A673 (cell line): ENCODE measurements at regions not wholly inside any gene's neighbourhood (a gene's known extent, or its start where the extent isn't known, plus 50 kb on each side); places are given as distances from the start of the nearest gene placed in this dataset.

Experiments
- BruUV-seq: library from RNA; stranded (reverse); fragments of 400-500 nt; replicated peaks from 2 replicates; lab custom pipeline; 2021; lab: Mats Ljungman, UMichigan
- CTCF ChIA-PET: fragments of 300-600 bp; sonication (Branson Sonifier 250); formaldehyde crosslinking; loops from one replicate; lab custom pipeline; 2022; ENCODE audit warnings: antibody characterized with exemption; lab: Charles Lee
- POLR2A ChIA-PET: fragments of 300-600 bp; sonication (Branson Sonifier 250); formaldehyde crosslinking; loops from one replicate; lab custom pipeline; 2022; ENCODE audit warnings: antibody characterized with exemption; ENCODE audit not compliant: low non-redundant PET; lab: Charles Lee
- DNase-seq: peaks from one replicate; pipeline ENCODE4 v3.0.0-alpha.2; 2015; ENCODE audit warnings: low spot score
- H3K27ac ChIP-seq: fragments of 200-600 bp; sonication (generic); 2 replicates; pipeline ENCODE4 v1.5.1; 2016; ENCODE audit warnings: mixed run types, low read depth, mild to moderate bottlenecking, mixed read lengths, antibody characterized with exemption, low read length; ENCODE audit not compliant: poor library complexity, severe bottlenecking
- H3K27me3 ChIP-seq: fragments of 200-600 bp; sonication (generic); replicated peaks from 2 replicates; pipeline ENCODE4 v1.6.1; 2017; ENCODE audit warnings: mixed run types, low read depth, mild to moderate bottlenecking, mixed read lengths, antibody characterized with exemption, low read length; ENCODE audit not compliant: insufficient read depth, poor library complexity
- H3K36me3 ChIP-seq: fragments of 200-600 bp; sonication (generic); 2 replicates; pipeline ENCODE4 v1.6.1; 2016; ENCODE audit warnings: mixed run types, mild to moderate bottlenecking, mixed read lengths, antibody characterized with exemption, low read length; ENCODE audit not compliant: insufficient read depth, poor library complexity, severe bottlenecking
- H3K4me1 ChIP-seq: fragments of 200-600 bp; sonication (generic); 2 replicates; pipeline ENCODE4 v1.6.1; 2017; ENCODE audit warnings: mixed run types, mild to moderate bottlenecking, mixed read lengths, antibody characterized with exemption, low read length; ENCODE audit not compliant: insufficient read depth, poor library complexity, severe bottlenecking
- H3K4me3 ChIP-seq: fragments of 200-600 bp; sonication (generic); 2 replicates; pipeline ENCODE4 v1.5.1; 2016; ENCODE audit warnings: low read depth, mixed run types, mild to moderate bottlenecking, mixed read lengths, low read length; ENCODE audit not compliant: poor library complexity, severe bottlenecking
- H3K9me3 ChIP-seq: fragments of 200-600 bp; sonication (generic); 2 replicates; pipeline ENCODE4 v1.6.1; 2016; ENCODE audit warnings: mixed run types, low read depth, mild to moderate bottlenecking, mixed read lengths, antibody characterized with exemption, low read length; ENCODE audit not compliant: poor library complexity, severe bottlenecking
- EZH2 ChIP-seq: fragments of 200-600 bp; sonication (generic); IDR thresholded peaks from 2 replicates; pipeline ENCODE4 v1.6.1; 2017; ENCODE audit warnings: borderline replicate concordance, low read depth, mild to moderate bottlenecking, mixed read lengths, antibody characterized with exemption, low read length; ENCODE audit not compliant: poor library complexity, severe bottlenecking
- intact Hi-C: fragments of 100-400 bp; cut with micrococcal nuclease; formaldehyde crosslinking; loops from one replicate; pipeline ENCODE4 v1.10.0; 2022; ENCODE audit not compliant: unreplicated experiment
- TF ChIP-seq, protein P1 (sequence below): fragments of 300-800, 200-600 bp; sonication (generic); conservative IDR thresholded peaks from 2 replicates; pipeline ENCODE4 v1.5.1; 2017; ENCODE audit warnings: low read depth, mild to moderate bottlenecking, antibody characterized with exemption, low read length, moderate library complexity, mixed read lengths

DNA sequence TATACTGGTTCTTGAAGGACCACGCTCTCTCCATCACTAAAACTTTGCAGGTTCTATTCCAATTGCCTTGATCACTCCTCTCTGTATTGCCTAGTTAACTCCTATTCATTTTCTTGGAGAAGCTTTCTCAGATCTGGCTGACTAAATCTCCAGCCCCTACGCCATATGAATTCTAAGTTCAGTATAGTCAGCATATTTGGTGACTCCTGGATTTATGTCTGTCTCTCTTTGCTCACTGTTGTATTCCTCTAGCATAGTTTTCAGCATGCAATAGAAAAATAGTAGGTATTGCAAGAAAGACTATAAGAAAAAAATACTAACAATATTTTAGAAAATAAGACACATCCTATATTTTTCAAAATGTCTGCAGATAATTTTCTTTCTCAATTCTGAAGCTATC lies 579.7 kb downstream of the CDH11 start:
- H3K4me3 ChIP-seq: no peak overlapping the region
- CTCF ChIA-PET: interaction anchor here (0.6 kb wide), 1 partner anchor 254 kb away, joined by 3 read pairs; no protein-coding TSS in a partner anchor

DNA sequence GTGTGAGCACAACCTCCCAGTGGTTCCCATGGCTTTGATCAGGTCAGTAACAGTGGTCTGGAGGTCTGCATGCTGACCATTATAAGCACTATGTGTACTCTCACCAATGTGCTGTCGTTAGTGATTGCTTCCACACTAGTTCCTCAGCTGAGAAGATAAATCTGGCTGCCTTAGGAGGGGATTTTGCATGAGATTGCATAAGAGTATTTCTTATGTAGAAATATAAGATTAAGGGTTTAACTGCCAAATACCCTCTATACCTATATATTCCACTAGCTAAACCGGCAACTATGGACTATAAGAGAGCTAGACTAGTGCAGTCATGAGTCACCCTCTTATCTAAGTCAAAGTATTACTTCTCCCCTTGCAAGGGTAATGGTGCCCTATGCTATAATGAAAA lies 580.2 kb downstream of the CDH11 start:
- Histone ChIP-seq H3K9me3 (no peaks in the 10 kb centered on the region), H3K4me3 (no peak overlapping the region), H3K27me3 (no peaks in the 10 kb centered on the region), H3K27ac (no peak overlapping the region), H3K36me3 (no peaks in the 10 kb centered on the region), H3K4me1 (no peaks in the 10 kb centered on the region)
- ChIA-PET CTCF (no interaction called here), POLR2A (no interaction called here)
- intact Hi-C loops: no loop called here
- TF ChIP-seq, protein P1, sequence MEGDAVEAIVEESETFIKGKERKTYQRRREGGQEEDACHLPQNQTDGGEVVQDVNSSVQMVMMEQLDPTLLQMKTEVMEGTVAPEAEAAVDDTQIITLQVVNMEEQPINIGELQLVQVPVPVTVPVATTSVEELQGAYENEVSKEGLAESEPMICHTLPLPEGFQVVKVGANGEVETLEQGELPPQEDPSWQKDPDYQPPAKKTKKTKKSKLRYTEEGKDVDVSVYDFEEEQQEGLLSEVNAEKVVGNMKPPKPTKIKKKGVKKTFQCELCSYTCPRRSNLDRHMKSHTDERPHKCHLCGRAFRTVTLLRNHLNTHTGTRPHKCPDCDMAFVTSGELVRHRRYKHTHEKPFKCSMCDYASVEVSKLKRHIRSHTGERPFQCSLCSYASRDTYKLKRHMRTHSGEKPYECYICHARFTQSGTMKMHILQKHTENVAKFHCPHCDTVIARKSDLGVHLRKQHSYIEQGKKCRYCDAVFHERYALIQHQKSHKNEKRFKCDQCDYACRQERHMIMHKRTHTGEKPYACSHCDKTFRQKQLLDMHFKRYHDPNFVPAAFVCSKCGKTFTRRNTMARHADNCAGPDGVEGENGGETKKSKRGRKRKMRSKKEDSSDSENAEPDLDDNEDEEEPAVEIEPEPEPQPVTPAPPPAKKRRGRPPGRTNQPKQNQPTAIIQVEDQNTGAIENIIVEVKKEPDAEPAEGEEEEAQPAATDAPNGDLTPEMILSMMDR: no peak
- TF ChIP-seq EZH2: no peak
- no TSS peak for BruUV-seq
- no peak for DNase-seq

More for the DNA sequence above, 579.7 kb downstream of the CDH11 start:
- POLR2A ChIA-PET: no interaction called here
- DNase-seq: no peak
- Histone ChIP-seq H3K27me3 (no peaks in the 10 kb centered on the region), H3K9me3 (no peaks in the 10 kb centered on the region), H3K36me3 (no peaks in the 10 kb centered on the region), H3K4me1 (no peaks in the 10 kb centered on the region), H3K27ac (no peak overlapping the region)
- intact Hi-C loops: no loop called here
- TF ChIP-seq, protein P1: no peak
- no peak for TF ChIP-seq EZH2
- no TSS peak for BruUV-seq

DNA sequence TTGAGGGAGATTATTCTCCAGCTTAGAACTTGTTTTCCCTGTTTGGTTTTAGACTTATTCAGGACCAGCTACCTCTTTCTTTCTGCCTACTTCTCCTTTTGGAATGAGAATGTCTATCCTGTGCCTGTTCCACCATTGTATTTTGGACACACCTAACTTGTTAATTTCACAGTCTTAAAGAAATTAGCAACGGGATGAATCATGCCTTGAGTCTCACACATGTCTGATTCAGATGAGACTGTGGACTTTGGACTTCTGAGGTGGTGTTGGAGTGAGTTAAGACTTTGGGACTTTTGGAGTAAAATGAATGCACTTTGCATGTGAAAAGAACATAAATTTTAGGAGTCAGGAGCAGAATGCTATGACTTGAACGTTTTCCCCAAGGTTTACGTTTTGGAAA lies 581.4 kb downstream of the CDH11 start:
- no peak overlapping the region for H3K4me3 ChIP-seq
- intact Hi-C loops: no loop called here
- DNase-seq: no peak
- H3K27ac ChIP-seq: no peak overlapping the region
- no peaks in the 10 kb centered on the region for H3K9me3 ChIP-seq
- H3K4me1 ChIP-seq: no peaks in the 10 kb centered on the region
- H3K27me3 ChIP-seq: no peaks in the 10 kb centered on the region
- BruUV-seq: no TSS peak
- TF ChIP-seq, protein P1: no peak
- no peak for TF ChIP-seq EZH2
- H3K36me3 ChIP-seq: no peaks in the 10 kb centered on the region
- POLR2A ChIA-PET: no interaction called here
- CTCF ChIA-PET: no interaction called here
